GM18519 (cell line): ENCODE measurements at regions not wholly inside any gene's neighbourhood (a gene's known extent, or its start where the extent isn't known, plus 50 kb on each side); places are given as distances from the start of the nearest gene placed in this dataset.
"Not testable (repeated sequence)": the region's sequence is repeated elsewhere in the genome, so short reads cannot be mapped to it uniquely, and the experiment has no call there.

Experiments
- ATAC-seq: cut with Tn5 transposase; IDR thresholded peaks from one replicate; pipeline ENCODE4 v1.9.1; 2021; ENCODE audit warnings: mild to moderate bottlenecking, moderate library complexity; ENCODE audit not compliant: unreplicated experiment, low FRiP score

- ATAC-seq = peak; percentile 34
These were observed 108.2 kb downstream of the SPATA31A1 start for GRCh38 chr9:39463696-39464095.

- peak; percentile 80 for ATAC-seq
These were observed 108.8 kb downstream of the SPATA31A1 start for GRCh38 chr9:39464122-39464777.

GRCh38 chr9:39474499-39474898 is 119.0 kb downstream of the SPATA31A1 start:
- ATAC-seq = peak; percentile 99

GRCh38 chr9:39483073-39483472 is 127.6 kb downstream of the SPATA31A1 start:
- ATAC-seq = not testable (repeated sequence)

GRCh38 chr9:39483880-39484279 is 128.4 kb downstream of the SPATA31A1 start:
- peak; percentile 33 for ATAC-seq

- ATAC-seq = peak; percentile 65
These were observed 128.8 kb downstream of the SPATA31A1 start for GRCh38 chr9:39484292-39484691.

- ATAC-seq = not testable (repeated sequence)
These were observed 132.0 kb downstream of the SPATA31A1 start for GRCh38 chr9:39487477-39487876.

- ATAC-seq = not testable (repeated sequence)
These were observed 140.8 kb downstream of the SPATA31A1 start for GRCh38 chr9:39496248-39496647.

GRCh38 chr9:39503178-39503577 is 147.7 kb downstream of the SPATA31A1 start:
- not testable (repeated sequence) for ATAC-seq

- ATAC-seq = not testable (repeated sequence)
These were observed 172.0 kb downstream of the SPATA31A1 start for GRCh38 chr9:39527387-39528029.

- not testable (repeated sequence) for ATAC-seq
These were observed 177.1 kb downstream of the SPATA31A1 start for GRCh38 chr9:39532597-39532996.

GRCh38 chr9:39533001-39533762 is 177.7 kb downstream of the SPATA31A1 start:
- not testable (repeated sequence) for ATAC-seq

GRCh38 chr9:39533763-39534548 is 178.5 kb downstream of the SPATA31A1 start:
- not testable (repeated sequence) for ATAC-seq

GRCh38 chr9:39534897-39535296 is 179.4 kb downstream of the SPATA31A1 start:
- not testable (repeated sequence) for ATAC-seq

GRCh38 chr9:39542157-39542556 is 186.7 kb downstream of the SPATA31A1 start:
- not testable (repeated sequence) for ATAC-seq

GRCh38 chr9:39545079-39545478 is 189.6 kb downstream of the SPATA31A1 start:
- not testable (repeated sequence) for ATAC-seq

- not testable (repeated sequence) for ATAC-seq
These were observed 195.1 kb downstream of the SPATA31A1 start for GRCh38 chr9:39550573-39550972.

- ATAC-seq = not testable (repeated sequence)
These were observed 196.1 kb downstream of the SPATA31A1 start for GRCh38 chr9:39551544-39551943.

GRCh38 chr9:39552242-39552881 is 196.9 kb downstream of the SPATA31A1 start:
- ATAC-seq = not testable (repeated sequence)

GRCh38 chr9:39554352-39554751 is 198.9 kb downstream of the SPATA31A1 start:
- ATAC-seq = not testable (repeated sequence)
